ENCODE measurements at regions not wholly inside any gene's neighbourhood (a gene's known extent, or its start where the extent isn't known, plus 50 kb on each side); places are given as distances from the start of the nearest gene placed in this dataset.

DNA sequence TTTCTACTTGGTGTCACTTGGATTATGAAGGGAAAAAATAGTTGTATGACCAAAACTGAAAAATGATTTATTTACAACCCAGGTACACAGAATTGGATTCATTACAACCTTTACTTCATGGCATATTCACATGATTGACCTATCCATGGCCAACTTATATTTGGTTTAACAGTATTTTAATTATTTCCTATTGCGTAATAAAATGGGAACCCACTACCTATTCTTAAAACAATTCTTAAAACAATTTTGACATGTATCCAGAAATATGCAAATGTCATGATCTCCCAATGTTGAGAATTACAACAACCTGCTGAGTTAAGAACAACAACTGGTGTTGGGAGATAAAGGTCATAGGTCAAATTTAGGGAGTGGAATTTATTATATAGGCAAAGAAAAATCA lies 54.8 kb upstream of the DDX53 start:
- no peak for TF ChIP-seq ESRRG (CRISPR knock-in tag; IDR thresholded peaks at IDR 0.05)
- TF ChIP-seq, protein P1, sequence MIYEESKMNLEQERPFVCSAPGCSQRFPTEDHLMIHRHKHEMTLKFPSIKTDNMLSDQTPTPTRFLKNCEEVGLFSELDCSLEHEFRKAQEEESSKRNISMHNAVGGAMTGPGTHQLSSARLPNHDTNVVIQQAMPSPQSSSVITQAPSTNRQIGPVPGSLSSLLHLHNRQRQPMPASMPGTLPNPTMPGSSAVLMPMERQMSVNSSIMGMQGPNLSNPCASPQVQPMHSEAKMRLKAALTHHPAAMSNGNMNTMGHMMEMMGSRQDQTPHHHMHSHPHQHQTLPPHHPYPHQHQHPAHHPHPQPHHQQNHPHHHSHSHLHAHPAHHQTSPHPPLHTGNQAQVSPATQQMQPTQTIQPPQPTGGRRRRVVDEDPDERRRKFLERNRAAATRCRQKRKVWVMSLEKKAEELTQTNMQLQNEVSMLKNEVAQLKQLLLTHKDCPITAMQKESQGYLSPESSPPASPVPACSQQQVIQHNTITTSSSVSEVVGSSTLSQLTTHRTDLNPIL (CRISPR knock-in tag; IDR thresholded peaks at IDR 0.05; ENCODE audit: low read depth), result no peak
